HEK293 (cell line): ENCODE measurements at regions not wholly inside any gene's neighbourhood (a gene's known extent, or its start where the extent isn't known, plus 50 kb on each side); places are given as distances from the start of the nearest gene placed in this dataset.

Experiments used
- CTCF ChIA-PET: fragments of 350-600 bp; formaldehyde crosslinking; extraction: SDS; loops from one replicate; lab custom pipeline; 2021; ENCODE audit warnings: antibody characterized with exemption; lab: Yijun Ruan, JAX
- POLR2A ChIA-PET: fragments of 300-600 bp; formaldehyde crosslinking; extraction: SDS; loops from one replicate; lab custom pipeline; 2020; ENCODE audit warnings: antibody characterized with exemption, inconsistent platforms; lab: Yijun Ruan, JAX
- H3K27ac ChIP-seq: fragments of 200-500 bp; sonication (Bioruptor generic); 2 replicates; pipeline ENCODE4 v1.5.1; 2014; ENCODE audit warnings: low read depth, low read length, control low read depth, inconsistent platforms; ENCODE audit errors: extremely low read depth
- H3K36me3 ChIP-seq, 2 experiments: fragments of 200-500 bp in 1 of 2; sonication (Bioruptor generic) in 1 of 2; 1 replicate in 1 of 2; 2 replicates in 1 of 2; pipeline ENCODE4 v1.5.1; 2014 to 2017; ENCODE audit warnings: inconsistent platforms in 2 of 2, low read length in 2 of 2; ENCODE audit not compliant: control insufficient read depth in 2 of 2, insufficient read depth in 1 of 2
- H3K4me1 ChIP-seq: fragments of 200-500 bp; sonication (Bioruptor generic); 2 replicates; pipeline ENCODE4 v1.5.1; 2014; ENCODE audit warnings: mild to moderate bottlenecking, low read length, inconsistent platforms; ENCODE audit not compliant: control insufficient read depth, insufficient read depth
- H3K4me3 ChIP-seq: 2 replicates; pipeline ENCODE4 v1.5.1; 2011; ENCODE audit warnings: low read depth, mild to moderate bottlenecking, control low read depth, low read length, moderate library complexity
- H3K9me3 ChIP-seq: fragments of 200-500 bp; sonication (Bioruptor generic); 2 replicates; pipeline ENCODE4 v1.5.1; 2014; ENCODE audit warnings: low read depth, low read length, inconsistent platforms; ENCODE audit not compliant: control insufficient read depth, insufficient read depth
- ZNF664 ChIP-seq: fragments of 450-650 bp; formaldehyde crosslinking; IDR thresholded peaks from 2 replicates; pipeline ENCODE4 v1.5.1; 2016; ENCODE audit warnings: missing biosample characterization, missing genetic modification characterization
- ZNF777 ChIP-seq: fragments of 450-650 bp; formaldehyde crosslinking; IDR thresholded peaks from 2 replicates; pipeline ENCODE4 v1.5.1; 2017; ENCODE audit warnings: missing biosample characterization, missing genetic modification characterization, borderline replicate concordance
- TF ChIP-seq, protein P1 (sequence below): fragments of 450-650 bp; formaldehyde crosslinking; conservative IDR thresholded peaks from 2 replicates; pipeline ENCODE4 v1.5.1; 2016; ENCODE audit warnings: low read depth, missing biosample characterization, missing genetic modification characterization

DNA sequence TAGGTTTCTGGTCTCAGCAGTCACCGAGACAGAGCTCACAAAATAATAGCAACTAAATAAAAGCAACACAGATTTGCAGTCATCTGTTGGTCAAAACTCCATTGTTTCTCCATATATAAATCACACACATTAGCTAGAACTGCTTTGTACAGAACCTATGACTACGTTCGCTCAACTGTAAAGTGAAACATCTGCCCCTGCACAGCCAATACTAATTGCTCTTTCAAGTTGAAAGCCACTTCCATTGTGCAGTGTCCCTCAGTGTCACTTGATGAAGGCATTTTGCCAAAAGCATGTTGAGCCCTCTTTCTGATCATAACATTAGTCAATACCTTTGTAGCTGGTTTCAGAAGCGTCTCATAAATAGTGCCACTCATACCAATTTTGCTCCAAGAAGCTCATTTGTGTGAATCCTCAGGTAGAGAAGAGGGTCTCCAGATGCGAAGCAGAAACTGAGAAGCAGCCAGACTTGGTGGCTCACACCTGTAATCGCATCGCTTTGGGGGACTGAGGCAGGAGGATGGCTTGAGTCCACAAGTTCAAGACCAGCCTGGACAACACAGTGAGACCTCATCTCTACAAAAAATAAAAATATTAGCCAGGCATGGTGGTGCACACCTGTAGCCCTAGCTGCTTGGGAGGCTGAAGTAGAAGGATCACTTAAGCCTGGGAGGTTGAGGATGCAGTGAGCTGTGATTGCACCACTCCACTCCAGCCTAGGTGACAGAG, 68.9 kb downstream of the PERP start:
- Histone ChIP-seq H3K4me3 (no peak overlapping the region), H3K9me3 (no peaks in the 10 kb centered on the region), H3K36me3 (no peaks in the 10 kb centered on the region), H3K27ac (no peak overlapping the region), H3K4me1 (0 out of 2 replicates have a peak, but pooled peaks cover 6% of the 10 kb centered on the region)
- no peak for TF ChIP-seq ZNF777 (tag by site-specific recombination)
- TF ChIP-seq, protein P1, sequence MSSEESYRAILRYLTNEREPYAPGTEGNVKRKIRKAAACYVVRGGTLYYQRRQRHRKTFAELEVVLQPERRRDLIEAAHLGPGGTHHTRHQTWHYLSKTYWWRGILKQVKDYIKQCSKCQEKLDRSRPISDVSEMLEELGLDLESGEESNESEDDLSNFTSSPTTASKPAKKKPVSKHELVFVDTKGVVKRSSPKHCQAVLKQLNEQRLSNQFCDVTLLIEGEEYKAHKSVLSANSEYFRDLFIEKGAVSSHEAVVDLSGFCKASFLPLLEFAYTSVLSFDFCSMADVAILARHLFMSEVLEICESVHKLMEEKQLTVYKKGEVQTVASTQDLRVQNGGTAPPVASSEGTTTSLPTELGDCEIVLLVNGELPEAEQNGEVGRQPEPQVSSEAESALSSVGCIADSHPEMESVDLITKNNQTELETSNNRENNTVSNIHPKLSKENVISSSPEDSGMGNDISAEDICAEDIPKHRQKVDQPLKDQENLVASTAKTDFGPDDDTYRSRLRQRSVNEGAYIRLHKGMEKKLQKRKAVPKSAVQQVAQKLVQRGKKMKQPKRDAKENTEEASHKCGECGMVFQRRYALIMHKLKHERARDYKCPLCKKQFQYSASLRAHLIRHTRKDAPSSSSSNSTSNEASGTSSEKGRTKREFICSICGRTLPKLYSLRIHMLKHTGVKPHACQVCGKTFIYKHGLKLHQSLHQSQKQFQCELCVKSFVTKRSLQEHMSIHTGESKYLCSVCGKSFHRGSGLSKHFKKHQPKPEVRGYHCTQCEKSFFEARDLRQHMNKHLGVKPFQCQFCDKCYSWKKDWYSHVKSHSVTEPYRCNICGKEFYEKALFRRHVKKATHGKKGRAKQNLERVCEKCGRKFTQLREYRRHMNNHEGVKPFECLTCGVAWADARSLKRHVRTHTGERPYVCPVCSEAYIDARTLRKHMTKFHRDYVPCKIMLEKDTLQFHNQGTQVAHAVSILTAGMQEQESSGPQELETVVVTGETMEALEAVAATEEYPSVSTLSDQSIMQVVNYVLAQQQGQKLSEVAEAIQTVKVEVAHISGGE (tag by site-specific recombination), result no peak
- peak; percentile 30; the same call in 1 of the 2 replicates for TF ChIP-seq ZNF664 (tag by site-specific recombination)
- ChIA-PET POLR2A (no interaction called here), CTCF (interaction anchor here (0.8 to 1.0 kb wide), 2 partner anchors 32 to 35 kb away, joined by 3 read pairs; no protein-coding TSS in a partner anchor)
